ENCODE measurements at regions not wholly inside any gene's neighbourhood (a gene's known extent, or its start where the extent isn't known, plus 50 kb on each side); places are given as distances from the start of the nearest gene placed in this dataset.

- Histone ChIP-seq H3K9me3 (peaks cover 0 to 10% (median 4%) of the 10 kb centered on the region in 4 donors), H3K27me3 (no peaks in the 10 kb centered on the region), H3K27ac (no peak overlapping the region), H3K4me3 (no peak overlapping the region), H3K4me1 (no peaks in the 10 kb centered on the region), H3K36me3 (no peaks in the 10 kb centered on the region)
- 91 to 96% methylated on average over 2 of the region's 2 CpGs for WGBS, 2 donors
- intact Hi-C loops (cut with DNase I): no loop called here
- TF ChIP-seq EP300 (IDR thresholded peaks at IDR 0.05) (no peak), POLR2AphosphoS5 (IDR thresholded peaks at IDR 0.05) (no peak), POLR2A (IDR thresholded peaks at IDR 0.05) (no peak)
- TF ChIP-seq, protein P1, sequence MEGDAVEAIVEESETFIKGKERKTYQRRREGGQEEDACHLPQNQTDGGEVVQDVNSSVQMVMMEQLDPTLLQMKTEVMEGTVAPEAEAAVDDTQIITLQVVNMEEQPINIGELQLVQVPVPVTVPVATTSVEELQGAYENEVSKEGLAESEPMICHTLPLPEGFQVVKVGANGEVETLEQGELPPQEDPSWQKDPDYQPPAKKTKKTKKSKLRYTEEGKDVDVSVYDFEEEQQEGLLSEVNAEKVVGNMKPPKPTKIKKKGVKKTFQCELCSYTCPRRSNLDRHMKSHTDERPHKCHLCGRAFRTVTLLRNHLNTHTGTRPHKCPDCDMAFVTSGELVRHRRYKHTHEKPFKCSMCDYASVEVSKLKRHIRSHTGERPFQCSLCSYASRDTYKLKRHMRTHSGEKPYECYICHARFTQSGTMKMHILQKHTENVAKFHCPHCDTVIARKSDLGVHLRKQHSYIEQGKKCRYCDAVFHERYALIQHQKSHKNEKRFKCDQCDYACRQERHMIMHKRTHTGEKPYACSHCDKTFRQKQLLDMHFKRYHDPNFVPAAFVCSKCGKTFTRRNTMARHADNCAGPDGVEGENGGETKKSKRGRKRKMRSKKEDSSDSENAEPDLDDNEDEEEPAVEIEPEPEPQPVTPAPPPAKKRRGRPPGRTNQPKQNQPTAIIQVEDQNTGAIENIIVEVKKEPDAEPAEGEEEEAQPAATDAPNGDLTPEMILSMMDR (IDR thresholded peaks at IDR 0.05): no peak
- no peak for DNase-seq
Measured at GRCh38 chr13:22369090-22369489, 698.2 kb downstream of the FGF9 start.

DNA sequence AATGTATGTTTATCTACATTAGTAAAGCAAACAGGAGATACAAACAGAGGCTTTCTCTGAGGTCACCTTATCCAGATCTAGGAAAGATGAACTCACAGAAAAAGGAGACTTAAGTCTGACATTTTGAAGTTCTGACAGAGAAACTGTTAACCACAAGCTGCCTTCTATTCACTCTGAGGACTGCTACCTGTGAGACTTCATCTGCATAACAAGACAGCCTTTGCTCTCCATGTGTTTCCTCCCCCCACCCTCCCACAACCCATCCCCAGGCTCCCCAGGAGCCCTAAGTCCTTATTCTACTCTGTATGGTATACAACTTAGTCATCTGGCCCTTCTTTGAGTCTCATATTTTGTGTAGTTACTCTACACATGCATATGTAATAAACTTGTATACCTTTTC is 699.0 kb downstream of the FGF9 start:
- H3K27me3 ChIP-seq: no peaks in the 10 kb centered on the region
- no peak for DNase-seq
- H3K4me3 ChIP-seq: no peak overlapping the region
- H3K9me3 ChIP-seq: peaks cover 0 to 8% (median 3%) of the 10 kb centered on the region in 4 donors
- no peak for TF ChIP-seq POLR2A (IDR thresholded peaks at IDR 0.05)
- TF ChIP-seq, protein P1 (IDR thresholded peaks at IDR 0.05): no peak
- no peak for TF ChIP-seq EP300 (IDR thresholded peaks at IDR 0.05)
- no peak for TF ChIP-seq POLR2AphosphoS5 (IDR thresholded peaks at IDR 0.05)
- H3K27ac ChIP-seq: no peak overlapping the region
- no peaks in the 10 kb centered on the region for H3K4me1 ChIP-seq
- intact Hi-C loops (cut with DNase I): no loop called here
- no peaks in the 10 kb centered on the region for H3K36me3 ChIP-seq

DNA sequence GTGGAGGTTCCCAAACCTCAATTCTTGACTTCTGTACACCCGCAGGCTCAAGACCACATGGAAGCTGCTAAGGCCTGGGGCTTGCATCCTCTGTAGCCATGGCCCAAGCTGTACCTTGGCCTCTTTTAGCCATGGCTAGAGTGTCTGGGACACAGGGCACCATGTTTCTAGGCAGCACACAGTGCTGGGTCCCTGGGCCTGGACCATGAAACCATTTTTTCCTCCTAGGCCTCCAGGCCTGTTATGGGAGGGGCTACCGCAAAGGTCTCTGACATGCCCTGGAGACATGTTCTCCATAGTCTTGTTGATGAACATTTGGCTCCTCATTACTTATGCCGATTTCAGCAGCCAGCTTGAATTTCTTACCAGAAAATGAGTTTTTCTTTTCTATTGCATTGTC is 701.4 kb downstream of the FGF9 start:
- H3K36me3 ChIP-seq: no peaks in the 10 kb centered on the region
- no peak overlapping the region for H3K27ac ChIP-seq
- 95 to 97% methylated on average over 3 of the region's 3 CpGs for WGBS, 2 donors
- H3K9me3 ChIP-seq: peaks cover 0 to 9% (median 2%) of the 10 kb centered on the region in 4 donors
- no peaks in the 10 kb centered on the region for H3K27me3 ChIP-seq
- H3K4me1 ChIP-seq: no peaks in the 10 kb centered on the region
- intact Hi-C loops (cut with DNase I): no loop called here
- TF ChIP-seq EP300 (IDR thresholded peaks at IDR 0.05) (no peak), POLR2A (IDR thresholded peaks at IDR 0.05) (no peak), POLR2AphosphoS5 (IDR thresholded peaks at IDR 0.05) (no peak)
- TF ChIP-seq, protein P1 (IDR thresholded peaks at IDR 0.05): no peak
- DNase-seq: no peak
- no peak overlapping the region for H3K4me3 ChIP-seq

GRCh38 chr13:22375151-22375550 is 704.3 kb downstream of the FGF9 start:
- WGBS, 2 donors: 89 to 92% methylated on average over 2 of the region's 2 CpGs
- TF ChIP-seq POLR2A (IDR thresholded peaks at IDR 0.05) (no peak), EP300 (IDR thresholded peaks at IDR 0.05) (no peak), POLR2AphosphoS5 (IDR thresholded peaks at IDR 0.05) (no peak)
- TF ChIP-seq, protein P1 (IDR thresholded peaks at IDR 0.05): no peak
- Histone ChIP-seq H3K4me3 (no peak overlapping the region), H3K27ac (no peak overlapping the region), H3K4me1 (no peaks in the 10 kb centered on the region), H3K36me3 (no peaks in the 10 kb centered on the region), H3K27me3 (no peaks in the 10 kb centered on the region), H3K9me3 (peaks cover 0 to 10% (median 2%) of the 10 kb centered on the region in 4 donors)
- intact Hi-C loops (cut with DNase I): no loop called here
- no peak for DNase-seq

DNA sequence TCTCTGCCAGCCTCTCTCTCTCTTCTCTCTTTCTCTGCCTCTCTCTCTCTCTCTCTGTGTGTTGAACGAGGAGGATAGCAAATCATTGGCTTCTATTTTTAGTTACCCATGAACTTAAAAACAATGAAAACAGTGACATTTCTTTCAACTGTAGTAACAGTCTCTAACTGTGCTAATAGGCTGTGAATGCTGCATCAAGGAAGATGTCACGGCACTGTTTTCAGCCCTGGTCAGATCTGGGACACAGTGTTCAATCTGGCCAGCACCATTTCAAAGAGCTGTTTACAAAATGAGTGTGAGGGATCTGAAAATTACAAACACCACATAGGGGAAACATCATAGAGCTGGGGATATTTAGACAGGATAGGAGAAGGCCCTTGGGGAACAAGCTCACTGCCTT is 717.0 kb downstream of the FGF9 start:
- Histone ChIP-seq H3K27ac (no peak overlapping the region), H3K4me3 (no peak overlapping the region), H3K27me3 (no peaks in the 10 kb centered on the region), H3K36me3 (no peaks in the 10 kb centered on the region), H3K9me3 (no peaks in the 10 kb centered on the region), H3K4me1 (no peaks in the 10 kb centered on the region)
- 63 to 81% methylated on average over 2 of the region's 2 CpGs for WGBS, 2 donors
- intact Hi-C loops (cut with DNase I): no loop called here
- no peak for DNase-seq
- TF ChIP-seq POLR2AphosphoS5 (IDR thresholded peaks at IDR 0.05) (no peak), EP300 (IDR thresholded peaks at IDR 0.05) (no peak), POLR2A (IDR thresholded peaks at IDR 0.05) (no peak)
- TF ChIP-seq, protein P1 (IDR thresholded peaks at IDR 0.05): no peak
